Lower leg skin (tissue), 3 donors: ENCODE measurements at regions not wholly inside any gene's neighbourhood (a gene's known extent, or its start where the extent isn't known, plus 50 kb on each side); places are given as distances from the start of the nearest gene placed in this dataset.

Experiments
- POLR2A ChIP-seq, 2 donors: fragments of 450-650 bp; IDR thresholded peaks; one replicate each; pipeline ENCODE4 v1.6.1; 2016 to 2017; ENCODE audit warnings: antibody characterized with exemption in 2 of 2, mild to moderate bottlenecking in 1 of 2, moderate library complexity in 1 of 2
- TF ChIP-seq, protein P1 (sequence below), 3 donors: fragments of 450-650 bp; IDR thresholded peaks; one replicate each; pipeline ENCODE4 v1.5.1; 2016; ENCODE audit warnings: antibody characterized with exemption in 3 of 3, mild to moderate bottlenecking in 3 of 3, moderate library complexity in 2 of 3

DNA sequence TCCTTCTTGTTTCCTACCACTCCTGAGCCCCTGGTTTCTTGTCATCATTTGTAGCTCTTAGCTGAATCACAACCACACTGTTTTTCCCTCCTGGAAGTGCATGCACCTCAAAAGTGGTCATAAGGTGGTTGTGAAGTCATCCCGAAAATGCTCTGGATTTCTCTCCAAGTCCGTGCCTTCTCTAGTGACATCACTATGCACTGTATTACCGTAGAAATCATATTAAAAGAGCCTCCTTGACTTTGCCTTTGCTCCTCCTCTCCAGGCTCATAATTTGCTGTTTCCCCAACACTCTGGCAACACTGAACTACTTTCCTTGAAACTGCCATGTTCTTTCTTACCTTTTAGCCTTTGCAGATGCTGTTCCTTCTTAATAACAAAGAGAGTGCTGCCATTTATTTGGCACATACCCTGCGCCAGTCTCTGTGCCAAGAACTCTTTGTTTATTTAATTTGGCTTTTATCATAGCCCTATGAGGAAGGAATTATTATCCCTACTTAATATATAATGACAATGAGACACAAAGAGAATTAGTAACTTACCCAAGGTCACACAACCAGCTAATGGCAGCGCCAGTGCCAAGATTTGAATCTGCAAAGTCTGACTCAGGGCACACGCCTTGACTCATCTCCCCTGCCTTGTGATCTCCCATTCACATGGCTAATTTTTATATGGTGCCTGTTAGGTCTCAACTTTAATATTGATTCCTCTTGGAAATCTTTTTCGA, 115.4 kb downstream of the KIF4B start:
- TF ChIP-seq, protein P1, sequence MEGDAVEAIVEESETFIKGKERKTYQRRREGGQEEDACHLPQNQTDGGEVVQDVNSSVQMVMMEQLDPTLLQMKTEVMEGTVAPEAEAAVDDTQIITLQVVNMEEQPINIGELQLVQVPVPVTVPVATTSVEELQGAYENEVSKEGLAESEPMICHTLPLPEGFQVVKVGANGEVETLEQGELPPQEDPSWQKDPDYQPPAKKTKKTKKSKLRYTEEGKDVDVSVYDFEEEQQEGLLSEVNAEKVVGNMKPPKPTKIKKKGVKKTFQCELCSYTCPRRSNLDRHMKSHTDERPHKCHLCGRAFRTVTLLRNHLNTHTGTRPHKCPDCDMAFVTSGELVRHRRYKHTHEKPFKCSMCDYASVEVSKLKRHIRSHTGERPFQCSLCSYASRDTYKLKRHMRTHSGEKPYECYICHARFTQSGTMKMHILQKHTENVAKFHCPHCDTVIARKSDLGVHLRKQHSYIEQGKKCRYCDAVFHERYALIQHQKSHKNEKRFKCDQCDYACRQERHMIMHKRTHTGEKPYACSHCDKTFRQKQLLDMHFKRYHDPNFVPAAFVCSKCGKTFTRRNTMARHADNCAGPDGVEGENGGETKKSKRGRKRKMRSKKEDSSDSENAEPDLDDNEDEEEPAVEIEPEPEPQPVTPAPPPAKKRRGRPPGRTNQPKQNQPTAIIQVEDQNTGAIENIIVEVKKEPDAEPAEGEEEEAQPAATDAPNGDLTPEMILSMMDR (IDR thresholded peaks at IDR 0.05) = no peak
- TF ChIP-seq POLR2A (IDR thresholded peaks at IDR 0.05) = no peak
